ENCODE measurements at regions not wholly inside any gene's neighbourhood (a gene's known extent, or its start where the extent isn't known, plus 50 kb on each side); places are given as distances from the start of the nearest gene placed in this dataset.

- H3K27ac Mint-ChIP-seq, result peak overlapping the region; percentile 20 to 96 (median 85); a peak in 6 of 7 replicates
- H2BK12ac ChIP-seq (ENCODE audit: insufficient read length, low read depth, low read length), result no peak overlapping the region
- no peak for TF ChIP-seq CTCF (conservative IDR thresholded peaks at IDR 0.05)
- no peak overlapping the region for H3K23ac ChIP-seq (ENCODE audit: insufficient read length, low read depth, low read length)
- H2BK15ac ChIP-seq (ENCODE audit: low read depth, low read length), result no peak overlapping the region
- H2BK120ac ChIP-seq (ENCODE audit: low read depth, low read length, poor library complexity, severe bottlenecking), result no peak overlapping the region
- no CpG with 5 or more reads among the region's 10 CpGs for WGBS (ENCODE audit: extremely low coverage, insufficient read length, low lambda C conversion rate)
- no peak overlapping the region for H4K91ac ChIP-seq (ENCODE audit: insufficient read length, low read depth, low read length)
- H3K27me3 ChIP-seq (ENCODE audit: insufficient read depth, low read length), result no peaks in the 10 kb centered on the region
- H3T11ph ChIP-seq (ENCODE audit: low read length), result no peak overlapping the region
- H3K18ac ChIP-seq (ENCODE audit: insufficient read length, low read depth, low read length), result no peak overlapping the region
- no peak overlapping the region for H2AFZ ChIP-seq (ENCODE audit: low read length)
- no peak overlapping the region for H4K5ac ChIP-seq (ENCODE audit: insufficient read length, low read depth, low read length)
- no peak overlapping the region for H3K27ac ChIP-seq (ENCODE audit: insufficient read length, low read depth, low read length)
- no peak overlapping the region for H3K9ac ChIP-seq (ENCODE audit: extremely low read depth, insufficient read length, low read length)
- no peaks in the 10 kb centered on the region for H3K9me3 ChIP-seq (ENCODE audit: control insufficient read depth, low read depth, low read length)
- no peaks in the 10 kb centered on the region for H3K23me2 ChIP-seq (ENCODE audit: insufficient read length, low read depth, low read length, poor library complexity, severe bottlenecking)
- H3K9me3 Mint-ChIP-seq, result no peaks in the 10 kb centered on the region
- peak; percentile 36 for DNase-seq
- no peak overlapping the region for H2AK5ac ChIP-seq (ENCODE audit: insufficient read length, low read length)
- H4K8ac ChIP-seq (replicated peaks; ENCODE audit: insufficient read length, low read depth, low read length), result no peak overlapping the region
- peaks cover 5% of the 10 kb centered on the region; the same call in 1 of the 2 replicates for H3K4me1 ChIP-seq (ENCODE audit: insufficient read depth, low read length)
- H3K27me3 Mint-ChIP-seq (ENCODE audit: low read depth), result no peaks in the 10 kb centered on the region
- H3K79me1 ChIP-seq (ENCODE audit: insufficient read depth, low read depth, low read length, poor library complexity, severe bottlenecking), result no peaks in the 10 kb centered on the region
- no peak overlapping the region for H3K4ac ChIP-seq (ENCODE audit: low read depth, low read length)
- H3K79me2 ChIP-seq (ENCODE audit: insufficient read depth, low read length), result no peaks in the 10 kb centered on the region
- H2BK20ac ChIP-seq (ENCODE audit: low read depth, low read length, poor library complexity, severe bottlenecking), result no peak overlapping the region
- peak overlapping the region; percentile 5 to 66; a peak in 3 of 5 replicates for H3K4me3 Mint-ChIP-seq
- no peaks in the 10 kb centered on the region for H3K36me3 Mint-ChIP-seq (ENCODE audit: insufficient read depth in 1 of 3, low read depth in 3 of 3)
- H3K56ac ChIP-seq (ENCODE audit: insufficient read length, low read depth, low read length), result no peak overlapping the region
- H3K14ac ChIP-seq (ENCODE audit: insufficient read depth, low read length), result no peak overlapping the region
- H3K4me2 ChIP-seq (ENCODE audit: insufficient read depth, insufficient read length, low read length), result peak overlapping the region; percentile 67
- H3K4me1 Mint-ChIP-seq, result peaks cover 37 to 48% of the 10 kb centered on the region in 2 experiments
- H4K20me1 ChIP-seq (ENCODE audit: control insufficient read depth, insufficient read depth, insufficient read length), result no peaks in the 10 kb centered on the region
- no peak overlapping the region for H2BK5ac ChIP-seq (ENCODE audit: insufficient read length, low read length)
These were observed 68.8 kb downstream of the LLPH start for GRCh38 chr12:66061557-66062289.

Data from H9 (cell line).